ENCODE measurements at regions not wholly inside any gene's neighbourhood (a gene's known extent, or its start where the extent isn't known, plus 50 kb on each side); places are given as distances from the start of the nearest gene placed in this dataset.

DNA sequence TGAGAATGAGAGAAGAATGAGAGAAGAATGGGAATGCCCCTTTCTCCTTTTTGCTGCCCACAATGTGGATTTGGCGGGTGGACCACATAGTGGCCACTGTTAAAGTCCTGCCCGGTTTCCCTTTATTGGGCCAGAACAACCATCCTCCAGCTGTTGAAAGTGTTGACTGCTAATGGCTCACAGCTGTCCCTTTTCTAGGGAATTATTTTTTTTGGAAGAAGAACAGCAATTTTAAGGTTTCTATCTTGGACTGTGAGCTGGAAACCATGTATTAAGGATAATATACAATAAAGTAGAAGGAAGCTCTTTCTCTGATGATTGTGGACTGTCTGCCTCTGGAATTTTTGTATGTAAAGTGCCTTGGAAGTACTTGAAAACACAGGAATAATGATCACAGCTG, 185.9 kb downstream of the DMRT2 start:
- Histone ChIP-seq H3K9ac (ENCODE audit: low read depth, low read length) (no peak overlapping the region), H3K36me3 (ENCODE audit: control insufficient read depth, insufficient read depth, low read length) (no peaks in the 10 kb centered on the region), H3K4me1 (ENCODE audit: control insufficient read depth, insufficient read depth, low read length) (no peaks in the 10 kb centered on the region), H3K9me3 (ENCODE audit: control insufficient read depth, insufficient read depth, low read length) (no peaks in the 10 kb centered on the region), H3K27me3 (ENCODE audit: control insufficient read depth, insufficient read depth, low read length) (no peaks in the 10 kb centered on the region), H3K4me3 (ENCODE audit: low read depth, low read length) (no peak overlapping the region)

DNA sequence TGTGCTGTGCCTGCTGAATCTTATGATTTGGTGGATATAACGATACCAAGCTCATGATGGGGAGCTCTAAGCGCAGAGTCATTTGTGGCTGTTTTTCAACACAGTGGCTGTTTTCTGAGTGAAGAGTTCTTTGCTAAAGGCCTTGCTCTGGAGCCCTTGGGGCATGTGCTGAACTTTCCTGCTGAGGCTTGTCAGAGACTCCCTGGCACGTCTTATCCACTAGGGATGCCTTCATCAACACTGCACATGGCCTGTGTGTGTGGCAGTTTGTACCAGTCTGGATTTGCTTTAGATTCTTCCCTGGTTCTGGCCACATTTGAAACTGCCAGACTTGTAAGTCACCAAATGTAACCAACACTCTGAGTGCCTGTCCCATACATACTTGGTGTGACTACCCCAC, 188.2 kb downstream of the DMRT2 start:
- Histone ChIP-seq H3K27me3 (ENCODE audit: control insufficient read depth, insufficient read depth, low read length) (no peaks in the 10 kb centered on the region), H3K9me3 (ENCODE audit: control insufficient read depth, insufficient read depth, low read length) (no peaks in the 10 kb centered on the region), H3K9ac (ENCODE audit: low read depth, low read length) (no peak overlapping the region), H3K36me3 (ENCODE audit: control insufficient read depth, insufficient read depth, low read length) (no peaks in the 10 kb centered on the region), H3K4me3 (ENCODE audit: low read depth, low read length) (no peak overlapping the region), H3K4me1 (ENCODE audit: control insufficient read depth, insufficient read depth, low read length) (no peaks in the 10 kb centered on the region)

DNA sequence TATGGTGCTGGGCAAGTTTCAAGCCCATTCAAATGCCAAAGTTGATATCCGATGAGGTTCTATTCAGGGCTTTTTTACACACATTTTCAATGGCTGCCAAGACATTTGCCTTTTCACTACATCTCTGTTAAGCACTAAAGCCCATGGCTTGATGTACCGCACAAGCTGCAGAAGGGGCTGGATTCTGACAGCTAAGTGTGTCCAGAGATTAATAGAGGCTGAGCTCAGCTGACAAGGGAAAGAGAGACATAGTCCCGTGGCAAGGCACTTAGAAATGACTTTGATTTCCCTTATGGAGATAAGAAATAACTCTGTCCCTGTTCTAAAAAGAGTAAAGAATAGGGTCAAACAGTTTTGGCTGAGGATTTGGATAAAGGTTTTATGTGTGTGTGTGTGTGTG, 198.6 kb downstream of the DMRT2 start:
- Histone ChIP-seq H3K4me1 (ENCODE audit: control insufficient read depth, insufficient read depth, low read length) (no peaks in the 10 kb centered on the region), H3K36me3 (ENCODE audit: control insufficient read depth, insufficient read depth, low read length) (no peaks in the 10 kb centered on the region), H3K27me3 (ENCODE audit: control insufficient read depth, insufficient read depth, low read length) (no peaks in the 10 kb centered on the region), H3K9ac (ENCODE audit: low read depth, low read length) (no peak overlapping the region), H3K4me3 (ENCODE audit: low read depth, low read length) (no peak overlapping the region), H3K9me3 (ENCODE audit: control insufficient read depth, insufficient read depth, low read length) (no peaks in the 10 kb centered on the region)

DNA sequence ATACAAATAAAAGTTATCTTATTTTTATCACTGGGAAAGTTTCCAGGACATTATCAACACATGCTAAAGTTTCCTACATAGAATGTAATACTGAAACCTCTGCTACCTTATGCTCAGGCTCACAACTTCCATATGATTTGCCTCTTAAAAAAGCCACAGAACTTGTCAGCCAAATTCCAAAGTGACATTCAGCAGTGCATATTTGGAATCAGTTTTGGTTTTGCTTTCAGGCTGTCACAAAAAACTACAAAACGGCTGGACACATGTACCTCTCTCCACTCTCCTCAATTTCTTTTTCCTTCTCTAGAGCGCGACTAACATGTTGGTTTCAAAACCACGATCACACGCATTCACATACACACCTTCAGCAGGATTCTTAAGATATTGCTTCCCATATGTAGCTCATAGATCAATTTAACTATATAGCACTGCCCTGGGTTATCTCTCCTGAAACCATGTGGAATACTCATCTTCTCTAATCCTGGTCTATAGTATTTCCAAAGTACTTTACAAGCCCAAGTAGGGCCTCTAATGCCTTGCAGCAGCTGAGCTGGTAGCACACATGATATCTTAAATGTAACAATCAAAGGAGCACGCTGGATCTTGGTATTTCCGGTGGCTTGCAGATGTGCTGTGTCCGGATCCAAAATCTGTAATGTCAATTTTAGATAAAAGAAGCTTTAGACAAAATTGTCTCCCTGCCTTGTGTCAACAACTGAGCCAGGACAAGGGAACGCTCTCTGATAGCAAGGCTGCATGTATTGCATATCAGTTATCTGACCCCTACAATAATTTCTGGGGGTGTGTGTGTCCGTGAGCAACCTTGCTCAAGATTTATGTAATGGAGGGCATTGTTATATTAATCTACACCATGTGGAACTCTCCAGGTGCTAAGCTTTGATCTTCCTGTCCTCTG, 203.2 kb downstream of the DMRT2 start:
- H3K9ac ChIP-seq (ENCODE audit: low read depth, low read length): no peak overlapping the region
- H3K4me3 ChIP-seq (ENCODE audit: low read depth, low read length): no peak overlapping the region
- no peaks in the 10 kb centered on the region for H3K9me3 ChIP-seq (ENCODE audit: control insufficient read depth, insufficient read depth, low read length)
- H3K4me1 ChIP-seq (ENCODE audit: control insufficient read depth, insufficient read depth, low read length): no peaks in the 10 kb centered on the region
- H3K27me3 ChIP-seq (ENCODE audit: control insufficient read depth, insufficient read depth, low read length): no peaks in the 10 kb centered on the region
- no peaks in the 10 kb centered on the region for H3K36me3 ChIP-seq (ENCODE audit: control insufficient read depth, insufficient read depth, low read length)

DNA sequence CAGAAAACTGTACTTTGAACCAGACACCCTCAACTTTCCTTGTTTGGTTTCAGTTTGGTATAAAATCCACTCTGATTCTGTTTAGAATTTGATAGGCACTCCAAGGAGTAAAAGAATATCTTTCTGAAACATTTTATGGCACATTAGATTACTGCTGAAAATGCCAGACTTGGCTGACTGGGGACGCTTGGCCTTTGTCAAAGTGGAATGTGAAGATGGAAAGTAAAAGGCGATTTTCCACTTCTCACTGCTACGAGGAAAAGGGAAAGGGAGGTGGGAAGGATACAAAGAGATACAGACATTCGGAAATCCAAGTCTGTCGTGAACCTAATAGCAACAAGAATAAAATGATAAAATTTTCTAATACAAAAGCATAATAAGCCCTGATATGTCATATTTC, 203.9 kb downstream of the DMRT2 start:
- H3K4me1 ChIP-seq (ENCODE audit: control insufficient read depth, insufficient read depth, low read length): no peaks in the 10 kb centered on the region
- no peak overlapping the region for H3K4me3 ChIP-seq (ENCODE audit: low read depth, low read length)
- no peaks in the 10 kb centered on the region for H3K9me3 ChIP-seq (ENCODE audit: control insufficient read depth, insufficient read depth, low read length)
- no peaks in the 10 kb centered on the region for H3K36me3 ChIP-seq (ENCODE audit: control insufficient read depth, insufficient read depth, low read length)
- no peak overlapping the region for H3K9ac ChIP-seq (ENCODE audit: low read depth, low read length)
- no peaks in the 10 kb centered on the region for H3K27me3 ChIP-seq (ENCODE audit: control insufficient read depth, insufficient read depth, low read length)

DNA sequence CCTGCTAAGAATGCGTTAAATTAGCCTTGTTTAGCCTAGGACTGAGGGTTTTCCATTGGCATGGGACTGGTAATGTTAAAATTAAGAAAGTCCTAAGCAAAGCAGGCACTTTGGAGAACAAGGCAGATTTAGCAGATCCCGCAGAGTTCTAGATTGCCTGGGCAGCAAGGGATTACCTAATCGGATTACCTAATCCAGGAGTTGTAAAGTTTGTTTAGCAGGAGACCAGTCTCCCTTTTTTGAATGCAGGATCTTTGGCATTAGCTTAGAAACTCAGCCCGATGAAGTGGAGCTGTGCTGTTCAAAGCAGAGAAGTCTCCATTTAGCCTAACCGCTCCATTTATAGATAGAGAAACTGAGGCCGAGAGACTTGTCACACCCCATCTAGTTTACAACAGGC, 206.0 kb downstream of the DMRT2 start:
- Histone ChIP-seq H3K9ac (ENCODE audit: low read depth, low read length) (no peak overlapping the region), H3K36me3 (ENCODE audit: control insufficient read depth, insufficient read depth, low read length) (no peaks in the 10 kb centered on the region), H3K9me3 (ENCODE audit: control insufficient read depth, insufficient read depth, low read length) (no peaks in the 10 kb centered on the region), H3K27me3 (ENCODE audit: control insufficient read depth, insufficient read depth, low read length) (no peaks in the 10 kb centered on the region), H3K4me1 (ENCODE audit: control insufficient read depth, insufficient read depth, low read length) (no peaks in the 10 kb centered on the region), H3K4me3 (ENCODE audit: low read depth, low read length) (no peak overlapping the region)

DNA sequence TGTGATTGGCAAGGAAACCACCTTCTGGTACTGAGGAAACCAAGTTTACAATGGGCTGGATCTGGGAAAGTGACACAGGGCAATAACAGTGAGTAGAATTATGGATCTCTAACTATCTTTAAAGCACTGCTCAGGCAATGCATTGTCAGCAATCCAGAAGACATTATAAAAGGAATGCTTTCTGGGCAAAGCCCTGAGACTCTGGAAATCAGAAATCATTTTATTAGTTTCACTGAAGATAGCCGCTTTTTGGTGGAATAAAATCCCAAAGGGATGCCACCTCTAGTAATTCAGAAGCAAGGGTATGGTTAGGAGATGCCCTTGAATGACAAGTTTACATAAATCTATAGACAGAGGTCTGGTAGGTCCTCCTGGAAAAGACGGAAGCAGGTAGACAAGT, 211.1 kb downstream of the DMRT2 start:
- Histone ChIP-seq H3K9ac (ENCODE audit: low read depth, low read length) (no peak overlapping the region), H3K36me3 (ENCODE audit: control insufficient read depth, insufficient read depth, low read length) (no peaks in the 10 kb centered on the region), H3K4me1 (ENCODE audit: control insufficient read depth, insufficient read depth, low read length) (no peaks in the 10 kb centered on the region)

DNA sequence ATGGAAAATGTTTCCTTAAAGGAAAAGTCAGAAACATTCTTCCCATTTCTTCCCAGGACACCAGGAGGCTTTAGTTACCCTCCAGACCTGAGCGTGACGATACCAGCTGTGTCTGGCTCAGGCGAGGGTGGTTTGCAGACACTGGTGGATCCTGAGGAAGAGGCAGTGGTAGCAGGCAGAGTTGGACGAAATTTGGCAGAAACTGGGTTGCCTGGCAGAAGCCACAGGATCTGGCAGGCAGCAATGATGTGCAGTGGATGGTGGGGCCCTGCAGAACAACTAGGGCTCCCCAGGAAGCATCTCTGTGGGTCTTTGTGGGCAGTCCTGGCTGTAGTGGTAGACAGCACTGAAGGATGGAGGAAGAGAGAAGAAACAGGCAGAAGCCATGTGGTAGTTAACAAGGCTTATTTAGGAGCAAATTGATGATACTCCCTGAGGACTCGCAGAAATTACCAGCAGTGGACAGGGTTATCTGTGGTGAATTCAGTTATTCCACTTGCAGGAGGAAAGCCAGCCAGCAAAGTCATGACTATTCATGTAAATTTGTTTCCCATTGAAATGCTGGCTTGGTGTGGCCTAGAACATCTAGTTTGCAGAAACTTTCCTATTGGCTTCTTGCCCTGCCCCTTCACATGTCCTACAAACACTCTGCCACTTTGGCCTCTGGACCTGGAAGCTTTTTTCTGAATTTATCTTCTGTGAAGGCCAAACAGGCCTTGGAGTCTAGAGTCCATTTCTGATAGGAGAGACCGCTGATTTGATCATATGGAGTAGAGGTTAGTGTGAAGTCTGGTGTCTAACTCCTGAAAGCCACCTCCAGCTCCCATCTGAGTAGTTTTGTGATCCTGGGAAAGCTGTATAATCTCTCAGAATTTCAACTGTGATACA, 212.0 kb downstream of the DMRT2 start:
- no peak overlapping the region for H3K9ac ChIP-seq (ENCODE audit: low read depth, low read length)
- H3K36me3 ChIP-seq (ENCODE audit: control insufficient read depth, insufficient read depth, low read length): no peaks in the 10 kb centered on the region
- H3K4me1 ChIP-seq (ENCODE audit: control insufficient read depth, insufficient read depth, low read length): no peaks in the 10 kb centered on the region
- H3K9me3 ChIP-seq (ENCODE audit: control insufficient read depth, insufficient read depth, low read length): no peaks in the 10 kb centered on the region
- H3K4me3 ChIP-seq (ENCODE audit: low read depth, low read length): no peak overlapping the region
- H3K27me3 ChIP-seq (ENCODE audit: control insufficient read depth, insufficient read depth, low read length): no peaks in the 10 kb centered on the region

More for the DNA sequence above, 211.1 kb downstream of the DMRT2 start:
- Histone ChIP-seq H3K9me3 (ENCODE audit: control insufficient read depth, insufficient read depth, low read length) (no peaks in the 10 kb centered on the region), H3K4me3 (ENCODE audit: low read depth, low read length) (no peak overlapping the region), H3K27me3 (ENCODE audit: control insufficient read depth, insufficient read depth, low read length) (no peaks in the 10 kb centered on the region)

DNA sequence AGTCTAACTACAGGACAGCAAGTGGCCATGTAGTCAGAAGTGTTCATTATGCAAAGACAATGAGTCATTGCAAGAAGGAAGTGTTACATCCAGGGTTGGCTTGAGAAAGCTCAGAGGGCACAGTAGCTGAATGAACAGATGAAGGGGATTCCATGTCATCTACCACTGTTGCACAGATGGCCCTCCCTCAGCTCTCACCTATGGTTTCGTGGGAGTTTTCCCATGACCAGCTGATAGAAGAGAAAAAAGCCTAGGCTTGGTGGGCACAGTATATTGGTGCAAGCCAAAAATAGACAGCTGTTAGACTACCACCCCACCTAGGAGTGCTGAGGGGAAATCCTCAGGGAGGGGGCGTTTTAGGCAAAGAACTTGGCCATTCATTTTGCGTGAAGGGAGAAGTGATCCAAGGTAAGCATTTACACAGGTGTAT, 217.0 kb downstream of the DMRT2 start:
- Histone ChIP-seq H3K9me3 (ENCODE audit: control insufficient read depth, insufficient read depth, low read length) (no peaks in the 10 kb centered on the region), H3K4me3 (ENCODE audit: low read depth, low read length) (no peak overlapping the region), H3K36me3 (ENCODE audit: control insufficient read depth, insufficient read depth, low read length) (no peaks in the 10 kb centered on the region), H3K9ac (ENCODE audit: low read depth, low read length) (no peak overlapping the region), H3K27me3 (ENCODE audit: control insufficient read depth, insufficient read depth, low read length) (no peaks in the 10 kb centered on the region), H3K4me1 (ENCODE audit: control insufficient read depth, insufficient read depth, low read length) (no peaks in the 10 kb centered on the region)

DNA sequence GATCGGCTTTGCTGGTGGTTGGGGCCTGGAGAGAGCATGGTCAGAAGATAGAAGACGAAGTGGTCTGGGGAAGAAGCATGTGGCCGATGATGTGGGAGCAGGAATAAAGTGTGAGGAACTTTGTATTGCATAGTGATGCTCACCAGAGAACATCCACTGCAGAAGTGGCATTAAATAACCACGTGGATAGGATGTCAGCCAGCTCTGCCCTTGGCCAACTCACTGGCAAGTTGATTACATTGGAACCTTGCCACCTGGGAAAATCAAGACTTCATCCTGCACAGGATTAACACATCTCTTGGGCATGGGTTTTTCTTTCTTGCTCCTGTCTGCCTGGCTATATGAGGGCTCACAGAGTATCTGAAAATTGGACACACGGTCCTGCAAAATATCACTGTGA, 217.4 kb downstream of the DMRT2 start:
- Histone ChIP-seq H3K9ac (ENCODE audit: low read depth, low read length) (no peak overlapping the region), H3K9me3 (ENCODE audit: control insufficient read depth, insufficient read depth, low read length) (no peaks in the 10 kb centered on the region), H3K4me3 (ENCODE audit: low read depth, low read length) (no peak overlapping the region), H3K4me1 (ENCODE audit: control insufficient read depth, insufficient read depth, low read length) (no peaks in the 10 kb centered on the region), H3K27me3 (ENCODE audit: control insufficient read depth, insufficient read depth, low read length) (no peaks in the 10 kb centered on the region), H3K36me3 (ENCODE audit: control insufficient read depth, insufficient read depth, low read length) (no peaks in the 10 kb centered on the region)

DNA sequence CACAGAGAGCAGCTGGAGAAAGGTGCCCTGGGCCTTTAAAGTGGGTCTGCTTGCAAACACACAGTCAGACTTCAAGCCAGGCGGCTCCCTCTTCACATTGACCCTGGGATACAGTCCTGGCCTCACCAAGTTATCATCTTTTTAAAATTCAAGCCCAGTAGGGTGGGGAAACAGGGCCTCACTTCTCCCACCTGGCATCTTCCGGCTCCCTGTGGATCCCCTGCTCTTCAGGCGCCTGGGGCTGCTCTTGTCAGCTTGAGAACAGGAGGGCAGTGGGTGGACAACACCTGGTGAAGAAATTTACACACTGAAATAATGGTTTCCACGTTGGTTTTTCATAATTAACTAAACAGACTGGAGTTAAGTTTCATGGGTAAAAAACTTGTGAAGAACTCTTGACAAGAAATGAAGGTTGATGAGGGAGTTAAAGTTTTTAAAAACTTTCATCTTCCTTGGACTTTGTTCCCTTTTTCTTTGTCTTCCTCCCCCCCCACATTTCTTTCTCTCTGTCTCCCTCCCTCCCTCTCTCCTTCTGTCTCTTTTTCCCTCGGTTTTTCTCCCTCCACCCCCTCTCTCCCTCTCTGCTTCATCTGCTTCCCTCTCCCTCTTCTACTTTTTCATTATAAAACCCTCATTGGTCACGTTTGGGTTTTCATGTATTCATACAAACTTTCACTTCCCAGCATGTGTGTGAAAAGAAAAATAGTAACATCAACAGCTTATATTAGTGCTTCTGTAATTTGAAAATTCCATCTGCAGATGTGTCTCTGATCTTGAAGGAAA, 219.6 kb downstream of the DMRT2 start:
- no peaks in the 10 kb centered on the region for H3K4me1 ChIP-seq (ENCODE audit: control insufficient read depth, insufficient read depth, low read length)
- no peak overlapping the region for H3K4me3 ChIP-seq (ENCODE audit: low read depth, low read length)
- no peaks in the 10 kb centered on the region for H3K9me3 ChIP-seq (ENCODE audit: control insufficient read depth, insufficient read depth, low read length)
- no peak overlapping the region for H3K9ac ChIP-seq (ENCODE audit: low read depth, low read length)
- no peaks in the 10 kb centered on the region for H3K36me3 ChIP-seq (ENCODE audit: control insufficient read depth, insufficient read depth, low read length)
- H3K27me3 ChIP-seq (ENCODE audit: control insufficient read depth, insufficient read depth, low read length): no peaks in the 10 kb centered on the region
